Prostate gland (tissue), 2 donors: ENCODE measurements at regions not wholly inside any gene's neighbourhood (a gene's known extent, or its start where the extent isn't known, plus 50 kb on each side); places are given as distances from the start of the nearest gene placed in this dataset.

Experiments
- CTCF ChIP-seq, 4 experiments: fragments of 200-600 bp in 2 of 4; fragments of 450-650 bp in 2 of 4; sonication (generic) in 2 of 4; IDR thresholded peaks; 1 replicate in 3 of 4; 2 replicates in 1 of 4; pipeline ENCODE4 v1.5.1; 2016 to 2019; ENCODE audit warnings: antibody characterized with exemption in 4 of 4, mild to moderate bottlenecking in 2 of 4, moderate library complexity in 2 of 4
- POLR2A ChIP-seq: fragments of 450-650 bp; IDR thresholded peaks from one replicate; pipeline ENCODE4 v1.6.1; 2016; ENCODE audit warnings: antibody characterized with exemption, mild to moderate bottlenecking

GRCh38 chr2:5538772-5539171 lies 153.4 kb upstream of the SOX11 start:
- TF ChIP-seq CTCF (IDR thresholded peaks at IDR 0.05) (no peak), POLR2A (no peak)
